ENCODE measurements at regions not wholly inside any gene's neighbourhood (a gene's known extent, or its start where the extent isn't known, plus 50 kb on each side); places are given as distances from the start of the nearest gene placed in this dataset.
A peak's percentile ranks its signal among the peaks of the same experiment; 100 is the strongest.
"Not testable (repeated sequence)": the region's sequence is repeated elsewhere in the genome, so short reads cannot be mapped to it uniquely, and the experiment has no call there.

DNA sequence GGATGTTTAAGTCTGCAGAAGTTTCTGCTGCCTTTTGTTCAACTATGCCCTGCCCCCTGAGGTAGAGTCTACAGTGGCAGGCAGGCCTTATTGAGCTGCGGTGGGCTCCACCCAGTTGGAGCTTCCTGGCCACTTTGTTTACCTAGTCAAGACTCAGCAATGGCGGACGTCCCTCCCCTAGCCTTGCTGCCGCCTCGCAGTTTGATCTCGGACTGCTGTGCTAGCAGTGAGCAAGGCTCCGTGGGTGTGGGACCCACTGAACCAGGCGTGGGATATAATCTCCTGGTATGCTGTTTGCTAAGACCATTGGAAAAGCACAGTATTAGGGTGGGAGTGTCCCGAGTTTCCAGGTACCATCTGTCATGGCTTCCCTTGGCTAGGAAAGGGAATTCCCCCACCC, 79.4 kb upstream of the RPS6KA6 start:
- not testable (repeated sequence) for DNase-seq (ENCODE audit: low read depth)

DNA sequence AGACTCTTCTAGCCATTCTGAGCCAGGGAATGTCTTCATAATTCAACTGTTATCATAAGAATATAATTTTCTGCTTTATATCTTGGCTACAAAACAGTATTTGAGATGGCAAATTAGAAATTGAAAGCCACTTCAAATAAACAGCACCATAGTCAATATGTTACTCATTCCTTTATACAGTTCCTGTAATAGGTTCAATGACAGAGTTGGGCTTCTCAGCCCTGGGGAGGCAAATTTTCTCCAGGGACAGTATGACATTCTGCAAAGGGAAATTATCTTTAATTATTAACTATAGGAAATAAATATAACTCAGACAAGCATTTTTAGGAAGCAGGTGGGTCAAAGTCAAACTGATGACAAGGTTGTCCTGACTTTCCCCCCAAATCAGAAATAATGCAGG, 71.9 kb upstream of the RPS6KA6 start:
- DNase-seq (ENCODE audit: low read depth) = no peak

DNA sequence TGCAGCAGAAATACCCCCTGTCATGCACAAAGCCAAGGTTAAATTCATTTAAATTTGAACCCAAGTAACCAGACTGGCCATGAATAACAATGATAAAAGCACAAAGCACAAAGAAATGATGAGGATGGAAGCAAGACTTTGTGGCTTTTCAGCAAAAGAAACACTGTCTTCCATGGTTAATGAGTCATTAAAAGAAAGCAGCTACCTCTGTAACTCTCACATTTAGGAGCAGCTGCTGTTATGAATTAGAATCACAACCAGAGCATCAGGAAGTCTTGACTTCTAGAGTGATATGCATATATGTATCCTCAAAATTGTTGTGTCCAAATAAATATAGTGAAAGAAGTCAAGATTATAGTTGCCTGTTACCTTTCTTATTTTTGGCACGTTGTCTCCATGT, 70.7 kb upstream of the RPS6KA6 start:
- DNase-seq (ENCODE audit: low read depth) = no peak

DNA sequence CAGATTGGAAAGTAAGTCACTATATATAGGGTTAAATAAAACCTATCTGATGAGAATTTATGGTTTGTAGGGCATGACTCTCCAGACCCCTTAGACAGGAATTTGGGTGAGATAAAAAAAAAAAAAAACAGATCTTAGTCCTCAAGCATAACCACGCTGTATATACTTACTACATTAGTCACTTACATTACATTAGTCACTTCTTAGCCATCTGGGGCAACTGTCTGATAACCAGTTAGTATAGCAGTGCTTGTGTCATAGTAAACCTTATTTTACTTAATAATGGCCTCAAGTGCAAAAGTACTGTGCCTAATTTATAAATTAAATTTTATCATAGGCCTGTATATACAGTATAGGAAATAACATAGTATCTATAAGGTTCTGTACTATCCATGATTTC, 60.2 kb upstream of the RPS6KA6 start:
- peak; percentile 76 for DNase-seq (ENCODE audit: low read depth)

DNA sequence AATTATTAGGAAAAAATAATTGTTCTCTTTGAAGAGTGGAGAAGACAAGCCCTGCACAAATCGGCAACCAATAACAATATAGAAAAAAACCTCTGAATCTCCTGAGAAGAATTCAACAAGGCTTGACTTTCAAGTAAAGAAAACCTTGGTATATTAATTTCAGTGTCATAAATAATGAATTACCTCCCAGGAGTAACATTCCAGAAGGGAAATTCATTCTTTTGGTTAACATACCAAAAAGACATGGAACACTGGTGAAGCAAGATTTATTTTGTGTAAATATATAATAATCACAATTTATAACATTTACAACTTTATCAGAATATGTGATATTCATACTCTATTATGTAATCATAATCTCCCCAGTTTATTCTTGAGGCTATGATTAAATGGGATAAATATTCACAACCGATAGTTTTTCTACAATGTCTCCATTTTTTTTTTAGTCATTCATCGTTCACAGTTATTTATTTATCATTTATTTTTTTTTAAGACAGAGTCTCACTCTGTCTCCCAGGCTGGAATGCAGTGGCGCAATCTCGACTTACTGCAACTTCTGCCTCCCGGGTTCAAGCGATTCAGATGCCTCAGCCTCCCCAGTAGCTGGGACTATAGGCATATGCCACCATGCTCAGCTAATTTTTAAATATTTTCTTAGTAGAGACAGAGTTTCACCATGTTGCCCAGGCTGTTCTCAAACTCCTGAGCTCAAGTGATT, 53.0 kb upstream of the RPS6KA6 start:
- DNase-seq (ENCODE audit: low read depth) = no peak

All from EH (cell line).